Neural cell (in vitro differentiated cells): ENCODE measurements at regions not wholly inside any gene's neighbourhood (a gene's known extent, or its start where the extent isn't known, plus 50 kb on each side); places are given as distances from the start of the nearest gene placed in this dataset.

ENCODE experiments used
- H2AFZ ChIP-seq: fragments of 200-600, 300-800 bp; sonication (generic), shearing (Covaris generic); 2 replicates; pipeline ENCODE4 v1.6.0; 2014; ENCODE audit warnings: low read depth, mild to moderate bottlenecking, antibody characterized with exemption, low read length, moderate library complexity
- H3F3A ChIP-seq: fragments of 200-600 bp; shearing (Covaris generic); 2 replicates; pipeline ENCODE4 v1.6.1; 2016; ENCODE audit warnings: mild to moderate bottlenecking, moderate library complexity, mixed read lengths, antibody characterized with exemption, low read length; ENCODE audit not compliant: insufficient read depth, poor library complexity, severe bottlenecking
- H3K27ac ChIP-seq: fragments of 200-600, 300-800 bp; sonication (generic), shearing (Covaris generic); 2 replicates; pipeline ENCODE4 v1.5.1; 2014; ENCODE audit warnings: mild to moderate bottlenecking, low read length, moderate library complexity
- H3K27me3 ChIP-seq: fragments of 300-800, 200-600 bp; sonication (generic), shearing (Covaris generic); 2 replicates; pipeline ENCODE4 v1.6.0; 2014; ENCODE audit warnings: mild to moderate bottlenecking, low read depth, low read length, moderate library complexity; ENCODE audit not compliant: insufficient read depth
- H3K36me3 ChIP-seq: fragments of 300-800, 200-600 bp; sonication (generic), shearing (Covaris generic); 2 replicates; pipeline ENCODE4 v1.5.1; 2014; ENCODE audit warnings: mild to moderate bottlenecking, antibody characterized with exemption, low read length, moderate library complexity; ENCODE audit not compliant: insufficient read depth
- H3K4me2 ChIP-seq: fragments of 300-800, 200-600 bp; sonication (generic), shearing (Covaris generic); 2 replicates; pipeline ENCODE4 v1.6.0; 2014; ENCODE audit warnings: mild to moderate bottlenecking, low read length
- H3K4me3 ChIP-seq: fragments of 300-800, 200-600 bp; sonication (generic), shearing (Covaris generic); 2 replicates; pipeline ENCODE4 v1.5.1; 2014; ENCODE audit warnings: mild to moderate bottlenecking, low read length, moderate library complexity
- H3K79me2 ChIP-seq: fragments of 200-600 bp; shearing (Covaris generic); replicated peaks from 2 replicates; pipeline ENCODE4 v1.6.0; 2014; ENCODE audit warnings: mild to moderate bottlenecking, low read length, moderate library complexity; ENCODE audit not compliant: insufficient read depth
- H3K9ac ChIP-seq: fragments of 300-800, 200-600 bp; sonication (generic), shearing (Covaris generic); 2 replicates; pipeline ENCODE4 v1.6.1; 2016; ENCODE audit warnings: mild to moderate bottlenecking, low read length, mixed read lengths
- H3K9me2 ChIP-seq: fragments of 200-600 bp; shearing (Covaris generic); 2 replicates; pipeline ENCODE4 v1.6.1; 2016; ENCODE audit warnings: mild to moderate bottlenecking, low read length, mixed read lengths; ENCODE audit not compliant: insufficient read depth
- H3K9me3 ChIP-seq: fragments of 200-600, 300-800 bp; sonication (generic), shearing (Covaris generic); 2 replicates; pipeline ENCODE4 v1.6.1; 2016; ENCODE audit warnings: mild to moderate bottlenecking, mixed run types, low read length, moderate library complexity, mixed read lengths
- H4K20me1 ChIP-seq: fragments of 200-600 bp; shearing (Covaris generic); 2 replicates; pipeline ENCODE4 v1.6.1; 2016; ENCODE audit warnings: mild to moderate bottlenecking, mixed run types; ENCODE audit not compliant: insufficient read depth
- EP300 ChIP-seq: fragments of 450-650 bp; conservative IDR thresholded peaks from 2 replicates; pipeline ENCODE4 v1.6.1; 2014; ENCODE audit warnings: antibody characterized with exemption, mild to moderate bottlenecking, moderate library complexity; ENCODE audit not compliant: poor library complexity, severe bottlenecking
- EZH2 ChIP-seq: fragments of 200-600, 300-800 bp; shearing (Covaris generic), sonication (generic); IDR thresholded peaks from 2 replicates; pipeline ENCODE4 v1.6.1; 2014; ENCODE audit warnings: antibody characterized with exemption, low read length, borderline replicate concordance, mild to moderate bottlenecking; ENCODE audit not compliant: insufficient read depth, poor library complexity, severe bottlenecking
- MXI1 ChIP-seq: fragments of 450-650 bp; conservative IDR thresholded peaks from 2 replicates; pipeline ENCODE4 v1.6.1; 2014; ENCODE audit warnings: antibody characterized with exemption, mild to moderate bottlenecking; ENCODE audit not compliant: poor library complexity, severe bottlenecking
- POLR2AphosphoS5 ChIP-seq: IDR thresholded peaks from 2 replicates; pipeline ENCODE4 v1.6.1; 2012
- RAD21 ChIP-seq: fragments of 450-650 bp; conservative IDR thresholded peaks from 2 replicates; pipeline ENCODE4 v1.6.1; 2014; ENCODE audit warnings: antibody characterized with exemption, mild to moderate bottlenecking, moderate library complexity
- REST ChIP-seq: IDR thresholded peaks from 2 replicates; pipeline ENCODE4 v1.6.1; 2012; ENCODE audit warnings: borderline replicate concordance
- SMC3 ChIP-seq: fragments of 450-650 bp; conservative IDR thresholded peaks from 2 replicates; pipeline ENCODE4 v1.6.1; 2014; ENCODE audit warnings: antibody characterized with exemption, mild to moderate bottlenecking, moderate library complexity; ENCODE audit not compliant: poor library complexity
- TAF1 ChIP-seq: IDR thresholded peaks from 2 replicates; pipeline ENCODE4 v1.6.1; 2012; ENCODE audit warnings: low read depth
- TF ChIP-seq, protein P1 (sequence below): fragments of 450-650 bp; IDR thresholded peaks from 2 replicates; pipeline ENCODE4 v1.5.1; 2014; ENCODE audit warnings: antibody characterized with exemption, mild to moderate bottlenecking, moderate library complexity; ENCODE audit not compliant: poor library complexity, severe bottlenecking

DNA sequence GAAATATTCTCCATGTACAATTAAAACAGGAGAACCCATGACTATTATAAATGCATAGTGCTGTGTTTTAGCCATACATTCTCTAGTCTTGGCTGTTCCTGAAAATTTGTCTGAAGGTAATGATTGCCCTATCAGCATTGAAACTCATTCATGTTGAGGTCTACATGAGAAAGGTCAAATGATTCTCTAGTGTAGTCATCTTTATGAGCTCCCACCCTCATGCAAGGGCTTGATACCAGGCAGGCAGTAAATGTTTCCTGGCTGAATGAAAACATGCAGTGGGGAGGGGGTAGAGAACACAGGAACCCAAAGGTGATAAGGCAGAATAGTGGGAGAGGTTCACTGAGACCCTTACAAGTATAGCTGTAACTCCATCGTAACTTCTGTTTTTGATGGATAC lies 424.3 kb downstream of the COG6 start:
- Histone ChIP-seq H3K9ac (no peak overlapping the region), H3K27ac (no peak overlapping the region), H4K20me1 (no peaks in the 10 kb centered on the region), H3K27me3 (peaks cover 24% of the 10 kb centered on the region), H3K79me2 (no peaks in the 10 kb centered on the region), H3K4me2 (no peak overlapping the region), H3K4me3 (no peak overlapping the region), H3K9me2 (no peaks in the 10 kb centered on the region), H3K9me3 (no peaks in the 10 kb centered on the region), H2AFZ (no peak overlapping the region), H3F3A (no peaks in the 10 kb centered on the region), H3K36me3 (no peaks in the 10 kb centered on the region)
- TF ChIP-seq, protein P1, sequence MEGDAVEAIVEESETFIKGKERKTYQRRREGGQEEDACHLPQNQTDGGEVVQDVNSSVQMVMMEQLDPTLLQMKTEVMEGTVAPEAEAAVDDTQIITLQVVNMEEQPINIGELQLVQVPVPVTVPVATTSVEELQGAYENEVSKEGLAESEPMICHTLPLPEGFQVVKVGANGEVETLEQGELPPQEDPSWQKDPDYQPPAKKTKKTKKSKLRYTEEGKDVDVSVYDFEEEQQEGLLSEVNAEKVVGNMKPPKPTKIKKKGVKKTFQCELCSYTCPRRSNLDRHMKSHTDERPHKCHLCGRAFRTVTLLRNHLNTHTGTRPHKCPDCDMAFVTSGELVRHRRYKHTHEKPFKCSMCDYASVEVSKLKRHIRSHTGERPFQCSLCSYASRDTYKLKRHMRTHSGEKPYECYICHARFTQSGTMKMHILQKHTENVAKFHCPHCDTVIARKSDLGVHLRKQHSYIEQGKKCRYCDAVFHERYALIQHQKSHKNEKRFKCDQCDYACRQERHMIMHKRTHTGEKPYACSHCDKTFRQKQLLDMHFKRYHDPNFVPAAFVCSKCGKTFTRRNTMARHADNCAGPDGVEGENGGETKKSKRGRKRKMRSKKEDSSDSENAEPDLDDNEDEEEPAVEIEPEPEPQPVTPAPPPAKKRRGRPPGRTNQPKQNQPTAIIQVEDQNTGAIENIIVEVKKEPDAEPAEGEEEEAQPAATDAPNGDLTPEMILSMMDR = no peak
- TF ChIP-seq RAD21 (no peak), POLR2AphosphoS5 (no peak), REST (no peak), TAF1 (no peak), EP300 (no peak), SMC3 (no peak), MXI1 (no peak), EZH2 (no peak)

DNA sequence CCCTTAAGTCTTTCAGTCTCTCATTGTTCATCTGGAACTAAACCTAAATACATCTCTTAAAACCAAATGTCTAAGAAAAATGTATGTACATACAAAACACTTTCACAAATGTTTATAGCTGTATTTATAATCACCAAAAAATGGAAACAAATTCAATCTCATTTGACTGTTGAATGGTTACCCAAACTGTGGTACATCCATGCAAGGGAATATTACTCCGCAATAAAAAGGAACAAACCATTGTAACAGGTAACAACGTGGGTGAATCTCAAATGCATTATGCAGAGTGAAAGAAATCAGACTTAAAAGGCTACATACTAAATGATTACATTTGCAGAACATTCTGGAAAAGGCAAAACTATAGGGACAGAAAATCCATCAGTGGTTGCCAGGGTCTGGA lies 425.2 kb downstream of the COG6 start:
- H3K9me3 ChIP-seq = no peaks in the 10 kb centered on the region
- H3K9ac ChIP-seq = no peak overlapping the region
- no peak overlapping the region for H3K4me3 ChIP-seq

More for the DNA sequence above, 425.2 kb downstream of the COG6 start:
- Histone ChIP-seq H3K27me3 (peaks cover 24% of the 10 kb centered on the region), H3F3A (no peaks in the 10 kb centered on the region), H3K36me3 (no peaks in the 10 kb centered on the region), H3K27ac (no peak overlapping the region), H3K9me2 (no peaks in the 10 kb centered on the region), H3K4me2 (no peak overlapping the region), H4K20me1 (no peaks in the 10 kb centered on the region), H2AFZ (no peak overlapping the region), H3K79me2 (no peaks in the 10 kb centered on the region)
- TF ChIP-seq REST (no peak), EZH2 (no peak), TAF1 (no peak), MXI1 (no peak), EP300 (no peak), POLR2AphosphoS5 (no peak), SMC3 (no peak), RAD21 (no peak)
- TF ChIP-seq, protein P1 = no peak
